ENCODE measurements at regions not wholly inside any gene's neighbourhood (a gene's known extent, or its start where the extent isn't known, plus 50 kb on each side); places are given as distances from the start of the nearest gene placed in this dataset.
A peak's percentile ranks its signal among the peaks of the same experiment; 100 is the strongest.
"Not testable (repeated sequence)": the region's sequence is repeated elsewhere in the genome, so short reads cannot be mapped to it uniquely, and the experiment has no call there.

DNA sequence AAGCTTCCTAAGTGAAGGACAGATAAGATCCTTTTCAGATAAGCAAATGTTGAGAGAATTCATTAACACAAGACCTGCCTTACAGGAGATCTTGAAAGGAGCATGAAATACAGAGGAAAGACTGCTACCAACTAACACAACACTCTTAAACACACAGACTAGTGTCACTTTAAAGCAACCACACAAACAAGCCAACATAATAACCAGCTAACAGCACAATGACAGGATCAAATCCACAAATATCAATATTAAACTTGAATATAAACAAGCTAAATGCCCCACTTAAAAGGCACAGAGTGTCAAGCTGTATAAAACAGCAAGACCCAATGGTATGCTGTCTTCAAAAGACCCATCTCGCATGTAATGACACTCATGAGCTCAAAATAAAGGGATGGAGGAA lies 70.8 kb upstream of the HMGXB4 start:
- no peak for DNase-seq

DNA sequence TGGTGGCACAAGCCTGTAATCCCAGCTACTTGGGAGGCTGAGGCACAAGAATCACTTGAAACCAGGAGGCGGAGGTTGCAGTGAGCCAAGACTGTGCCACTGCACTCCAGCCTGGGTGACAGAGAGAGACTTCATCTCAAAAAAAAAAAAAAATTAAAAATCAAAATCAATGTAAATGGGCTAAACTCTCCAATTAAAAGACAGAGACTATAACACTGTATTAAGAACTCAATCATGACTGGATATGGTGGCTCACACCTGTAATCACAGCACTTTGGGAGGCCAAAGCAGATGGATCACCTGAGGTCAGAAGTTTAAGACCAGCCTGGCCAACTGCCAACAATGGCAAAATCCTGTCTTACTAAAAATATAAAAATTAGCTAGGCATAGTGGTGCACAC lies 68.4 kb upstream of the HMGXB4 start:
- DNase-seq, result not testable (repeated sequence)

DNA sequence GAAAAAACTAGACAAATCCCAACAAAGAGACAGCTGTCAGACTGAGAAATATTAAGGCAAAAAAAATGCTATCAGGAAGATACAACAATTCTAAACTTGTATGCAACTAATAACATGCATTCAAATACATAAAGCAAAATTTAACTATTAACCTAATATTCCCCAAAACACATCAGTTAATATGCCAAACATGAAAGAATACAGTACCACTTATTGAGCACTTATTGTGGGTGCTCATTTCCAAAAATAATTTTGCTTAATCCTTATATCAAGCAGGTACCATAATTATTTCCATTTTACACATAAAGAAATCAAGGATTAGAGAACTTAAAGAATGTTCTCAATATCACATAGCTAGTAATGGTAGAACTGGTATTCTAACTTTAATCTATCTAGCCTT lies 67.7 kb upstream of the HMGXB4 start:
- DNase-seq, result no peak

DNA sequence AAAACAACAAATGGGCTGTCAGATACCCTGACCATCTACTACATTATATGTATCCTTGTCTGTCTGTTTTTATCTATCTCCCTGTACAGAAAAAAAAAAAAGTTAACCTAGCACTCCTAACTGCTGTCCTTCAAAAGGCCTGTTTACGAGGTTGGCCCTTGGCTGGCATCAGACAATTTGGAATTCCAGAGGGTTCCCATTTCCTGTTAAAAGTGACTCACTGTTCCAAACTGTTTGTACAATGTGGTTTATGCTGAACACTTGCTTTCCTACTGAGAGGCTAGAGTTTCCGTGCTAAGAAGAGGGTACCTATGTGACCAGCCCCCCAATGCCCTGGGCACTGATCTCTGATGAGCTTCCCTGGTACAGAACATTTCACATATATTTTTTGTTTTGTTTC lies 65.9 kb upstream of the HMGXB4 start:
- no peak for DNase-seq

DNA sequence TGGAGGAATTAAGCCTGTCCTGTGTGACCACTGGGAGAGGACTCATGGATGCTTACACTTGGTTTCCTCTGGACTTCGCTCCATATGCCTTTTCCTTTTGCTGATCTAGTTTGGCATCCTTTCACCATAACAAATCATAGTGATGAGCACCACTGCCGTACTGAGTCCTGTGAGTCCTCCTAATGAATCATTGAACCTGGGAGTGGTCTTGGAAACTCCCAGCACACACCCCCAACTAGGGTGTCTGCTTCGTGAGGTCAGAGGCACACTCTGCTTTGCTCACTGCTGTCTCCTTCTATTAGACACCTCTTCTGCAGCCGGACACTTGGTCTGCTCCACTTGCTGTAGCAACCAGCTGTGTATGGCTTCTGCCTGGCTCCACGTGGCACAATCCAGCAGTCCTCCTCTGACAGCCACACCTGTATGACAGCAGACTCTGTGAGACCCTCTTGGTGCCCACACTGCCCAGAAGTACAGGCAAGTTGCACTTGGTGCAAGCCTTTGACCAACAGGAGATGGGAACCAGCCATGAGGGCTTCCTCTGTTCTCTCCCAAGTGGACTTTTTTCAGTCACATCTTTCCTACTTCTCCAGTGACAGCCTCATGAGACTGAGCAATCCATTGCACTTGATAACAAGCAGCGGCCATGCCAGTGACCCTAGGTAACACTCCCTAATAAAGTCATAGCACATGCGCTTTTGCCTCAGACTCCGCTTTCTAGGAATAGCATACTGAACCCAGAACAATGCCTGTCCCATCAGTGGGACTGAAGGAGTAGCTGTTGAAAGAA lies 65.0 kb upstream of the HMGXB4 start:
- DNase-seq, result no peak

DNA sequence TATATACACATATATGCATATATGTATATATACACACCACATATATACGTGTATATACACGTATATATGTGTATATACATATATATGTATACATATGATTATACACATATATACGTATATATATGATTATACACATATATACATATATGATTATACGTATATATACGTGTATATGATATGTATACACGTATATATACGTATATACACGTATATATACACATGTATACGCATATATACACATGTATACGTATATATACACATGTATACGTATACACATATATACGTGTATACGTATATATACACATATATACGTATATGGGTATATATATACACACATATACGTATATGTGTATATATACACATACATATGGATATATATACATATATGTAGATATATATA lies 62.1 kb upstream of the HMGXB4 start:
- DNase-seq, result no peak

DNA sequence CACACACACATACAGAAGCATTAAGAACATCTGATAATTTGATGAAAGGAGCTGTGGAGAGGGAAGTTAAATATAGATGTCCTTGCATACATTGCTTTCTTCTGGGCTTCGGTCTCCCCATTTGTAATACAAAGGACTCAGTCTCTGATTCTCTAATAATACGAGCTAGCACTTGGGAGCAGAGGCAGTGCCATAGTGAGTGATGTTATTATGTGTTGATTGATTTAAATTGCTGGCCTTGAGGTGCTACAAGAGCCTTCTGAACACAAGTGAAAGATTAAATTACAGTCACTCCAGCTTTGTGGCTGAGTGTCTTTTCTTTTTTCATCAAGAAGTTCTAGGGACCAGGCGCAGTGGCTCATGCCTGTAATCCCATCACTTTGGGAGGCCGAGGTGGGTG lies 61.5 kb upstream of the HMGXB4 start:
- no peak for DNase-seq

DNA sequence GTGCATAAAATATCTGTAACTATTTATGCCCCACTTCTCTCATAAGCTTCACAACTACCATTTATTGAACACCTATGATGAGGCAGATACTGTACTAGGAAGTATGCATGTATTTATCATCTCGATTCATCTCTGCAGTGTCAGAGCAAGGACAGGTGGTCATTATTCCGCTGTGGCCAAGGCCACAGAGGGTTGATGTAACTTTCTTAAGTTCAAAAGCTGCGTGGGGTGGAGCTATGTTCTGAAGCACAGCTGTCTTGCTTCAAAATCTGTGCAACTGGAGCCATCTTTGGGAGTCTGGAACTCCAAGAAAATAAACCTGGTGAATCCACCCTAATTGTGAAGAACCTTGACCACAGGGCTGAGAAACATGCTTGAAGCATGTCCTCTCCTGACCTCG lies 60.2 kb upstream of the HMGXB4 start:
- no peak for DNase-seq

DNA sequence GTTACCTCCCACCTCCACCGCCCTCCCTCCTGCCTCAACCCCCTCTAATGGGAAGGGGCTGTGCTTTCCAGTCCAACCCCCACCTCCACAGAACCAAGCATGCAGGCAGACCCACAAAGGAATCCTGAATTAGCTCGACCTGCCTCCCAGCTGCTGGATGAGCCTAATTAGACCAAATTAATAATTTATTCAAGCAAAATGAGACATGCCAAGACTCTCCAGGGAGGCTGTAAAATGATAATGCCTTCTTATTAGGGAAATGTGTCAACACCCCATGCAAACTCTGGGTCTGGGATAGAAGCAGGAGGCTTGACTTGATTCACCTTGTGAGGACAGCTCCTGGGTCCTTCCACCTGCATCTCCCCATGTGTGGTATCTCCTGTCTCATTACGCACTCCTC lies 59.4 kb upstream of the HMGXB4 start:
- no peak for DNase-seq

DNA sequence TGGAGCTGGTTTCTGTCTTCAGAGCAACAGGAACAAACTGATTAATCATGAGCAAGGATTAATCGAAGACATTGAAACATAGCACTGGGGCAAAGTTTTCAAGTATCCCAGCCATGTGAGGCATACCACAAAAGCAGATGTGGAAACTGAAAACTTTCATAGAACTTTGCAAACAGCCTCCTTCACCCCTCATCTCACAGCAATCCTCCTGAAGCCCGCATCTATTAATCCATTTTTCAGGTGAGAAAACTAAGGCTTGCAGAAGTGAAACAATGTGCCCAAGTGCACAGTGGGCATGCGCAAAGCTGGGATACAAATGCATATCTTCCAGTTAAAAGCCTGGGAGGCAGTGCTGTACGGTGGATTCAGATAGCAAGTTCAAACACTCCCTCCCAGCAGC lies 58.6 kb upstream of the HMGXB4 start:
- no peak for DNase-seq

DNA sequence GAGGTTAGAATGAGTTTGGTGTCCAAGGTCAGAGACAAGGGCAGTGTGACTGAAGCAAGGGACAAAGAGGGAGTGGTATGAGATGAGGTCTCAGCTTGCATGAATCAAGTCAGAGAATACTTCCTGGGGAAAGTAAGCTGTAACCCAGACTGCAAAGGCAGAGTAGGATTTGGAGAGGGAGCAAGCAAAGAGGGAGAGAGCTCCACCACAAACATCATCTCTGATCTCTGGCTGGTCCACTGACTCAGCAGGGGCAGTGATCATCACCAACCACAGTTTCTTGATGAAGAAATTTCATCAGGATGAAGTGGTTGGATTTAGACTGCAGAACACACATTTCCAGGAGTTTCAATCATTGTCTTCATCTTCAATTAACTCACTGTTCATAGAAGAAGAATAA lies 54.9 kb upstream of the HMGXB4 start:
- DNase-seq, result no peak

DNA sequence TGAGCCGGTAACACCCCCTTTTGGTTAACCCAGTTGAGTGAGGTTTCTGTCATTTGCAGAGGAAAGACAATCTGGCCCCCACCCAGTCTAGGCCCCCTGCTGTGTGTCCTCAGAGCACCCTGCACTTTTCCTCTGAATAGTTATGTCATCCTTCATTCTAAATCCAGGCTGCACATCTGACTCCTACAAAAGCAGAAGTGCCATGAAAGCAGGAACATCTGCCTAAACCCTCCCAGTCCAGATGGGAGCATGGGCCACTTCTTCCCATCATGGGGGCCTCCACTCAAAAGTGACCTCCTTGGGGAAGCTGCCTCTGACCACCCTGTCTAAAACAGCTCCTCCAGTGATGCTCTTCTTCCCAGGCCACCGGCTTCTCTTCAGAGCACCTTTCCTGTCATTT lies 53.7 kb upstream of the HMGXB4 start:
- no peak for DNase-seq

DNA sequence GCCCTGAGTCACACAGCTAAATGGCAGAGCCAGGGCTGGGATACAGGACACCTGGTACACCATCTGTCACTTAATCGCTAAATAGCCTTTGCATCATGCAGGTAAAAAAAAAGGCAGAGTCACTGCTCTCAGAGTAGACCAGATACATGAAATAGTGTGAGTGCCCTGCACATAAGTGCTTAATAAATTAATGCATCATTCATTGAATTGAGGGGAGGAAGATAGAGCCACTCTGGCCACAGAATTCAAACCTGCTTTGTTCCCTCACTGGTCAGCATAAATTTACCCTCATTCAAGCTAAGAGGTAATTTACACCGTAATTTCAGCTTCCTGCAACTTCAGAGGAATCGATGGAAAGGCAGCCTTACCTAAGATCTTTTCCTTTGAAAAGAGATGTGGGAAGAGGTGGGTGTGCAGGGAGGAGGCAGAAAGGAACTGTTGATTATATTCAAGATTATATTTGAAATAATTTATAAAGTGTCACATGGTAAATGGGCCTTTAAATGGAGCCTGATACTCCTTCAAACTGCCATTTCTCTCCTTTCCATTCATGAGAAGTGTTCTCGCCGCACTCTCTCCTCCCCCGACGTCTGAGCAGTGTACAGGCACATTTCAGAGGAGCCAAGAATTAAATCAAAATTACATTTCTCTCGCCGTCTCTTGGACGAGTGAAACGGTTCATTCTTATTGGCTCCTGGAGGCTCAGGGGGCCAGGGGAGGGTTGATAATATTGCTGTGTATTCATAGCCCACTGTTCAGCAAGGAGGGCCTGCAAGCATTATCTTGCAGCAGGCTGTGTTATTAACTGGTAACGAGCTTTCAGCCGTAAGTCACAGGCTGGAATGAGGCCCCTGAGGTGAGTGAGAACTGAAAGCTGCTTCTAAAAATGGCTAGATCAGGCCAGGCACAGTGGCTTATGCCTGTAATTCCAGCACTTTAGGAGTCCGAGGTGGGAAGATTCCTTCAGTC lies 52.2 kb upstream of the HMGXB4 start:
- DNase-seq, result peak; percentile 45

DNA sequence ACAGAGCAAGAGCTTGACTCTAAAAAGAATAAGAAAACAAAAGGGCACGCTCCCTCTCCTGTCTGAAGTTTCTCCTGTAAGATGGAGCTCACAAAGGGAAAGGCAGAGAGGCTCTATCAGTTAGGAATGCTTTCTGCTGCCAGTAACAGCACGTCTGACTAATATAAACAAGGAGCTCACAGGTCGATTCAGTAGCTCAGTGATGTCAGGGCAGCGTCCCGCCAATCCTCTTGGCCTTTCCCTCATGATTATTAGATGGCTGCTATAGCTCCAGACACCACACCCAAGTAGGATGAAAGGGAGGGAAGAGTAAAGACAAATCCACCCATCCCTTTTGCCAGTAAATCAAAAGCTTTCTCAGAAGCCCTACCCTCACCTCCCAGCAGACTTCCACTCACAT lies 51.3 kb upstream of the HMGXB4 start:
- DNase-seq, result no peak

DNA sequence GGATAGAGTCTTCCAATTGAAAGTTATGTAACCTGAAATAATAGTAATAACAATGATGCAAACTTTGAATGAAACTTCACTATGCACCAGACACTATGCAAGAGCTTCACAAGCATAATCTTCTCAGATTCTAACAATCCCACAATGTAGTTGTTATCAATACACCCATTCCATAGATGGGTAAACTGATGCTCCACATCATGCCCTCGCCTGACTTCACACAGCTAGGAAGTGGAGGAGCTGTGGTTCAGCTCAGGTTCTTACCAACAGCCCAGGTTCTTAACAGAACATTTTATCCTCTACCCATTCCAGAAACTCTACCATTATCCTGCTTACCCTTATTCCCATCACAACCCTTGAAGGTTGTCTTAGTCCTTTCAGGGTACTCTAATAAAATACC lies 50.4 kb upstream of the HMGXB4 start:
- no peak for DNase-seq

Measured in right forelimb (tissue), 1 donor.